Adipocyte (in vitro differentiated cells): ENCODE measurements at regions not wholly inside any gene's neighbourhood (a gene's known extent, or its start where the extent isn't known, plus 50 kb on each side); places are given as distances from the start of the nearest gene placed in this dataset.

Experiments used
- DNase-seq: peaks from one replicate; pipeline ENCODE4 v3.0.0-alpha.2; 2015; ENCODE audit warnings: low read depth
- H3K27me3 ChIP-seq: replicated peaks from 2 replicates; pipeline ENCODE4 v1.7.0; 2013; ENCODE audit warnings: mild to moderate bottlenecking, low read length, moderate library complexity; ENCODE audit not compliant: control insufficient read depth, insufficient read depth
- H3K36me3 ChIP-seq: 2 replicates; pipeline ENCODE4 v1.7.0; 2013; ENCODE audit warnings: low read length, mild to moderate bottlenecking, moderate library complexity; ENCODE audit not compliant: control insufficient read depth, insufficient read depth, severe bottlenecking
- H3K4me1 ChIP-seq: 2 replicates; pipeline ENCODE4 v1.7.0; 2013; ENCODE audit warnings: mild to moderate bottlenecking, low read length, moderate library complexity; ENCODE audit not compliant: control insufficient read depth, insufficient read depth
- H3K4me3 ChIP-seq: 2 replicates; pipeline ENCODE4 v1.7.0; 2013; ENCODE audit warnings: mild to moderate bottlenecking, low read length, moderate library complexity
- H3K9ac ChIP-seq: 2 replicates; pipeline ENCODE4 v1.7.0; 2013; ENCODE audit warnings: mild to moderate bottlenecking, low read length, moderate library complexity
- H3K9me3 ChIP-seq: 2 replicates; pipeline ENCODE4 v1.7.0; 2013; ENCODE audit warnings: mild to moderate bottlenecking, low read length, moderate library complexity; ENCODE audit not compliant: control insufficient read depth

- H3K27me3 ChIP-seq = peaks cover 25% of the 10 kb centered on the region
- no peaks in the 10 kb centered on the region for H3K4me1 ChIP-seq
- no peak overlapping the region for H3K4me3 ChIP-seq
- no peak for DNase-seq
- no peaks in the 10 kb centered on the region for H3K36me3 ChIP-seq
- no peak overlapping the region for H3K9ac ChIP-seq
- H3K9me3 ChIP-seq = peaks cover 22% of the 10 kb centered on the region
Measured at GRCh38 chr6:170069611-170070010, 221.3 kb downstream of the DLL1 start.

GRCh38 chr6:170068496-170068895 is 222.4 kb downstream of the DLL1 start:
- H3K9ac ChIP-seq = no peak overlapping the region
- DNase-seq = no peak
- peaks cover 22% of the 10 kb centered on the region for H3K9me3 ChIP-seq
- H3K4me3 ChIP-seq = no peak overlapping the region
- no peaks in the 10 kb centered on the region for H3K36me3 ChIP-seq
- H3K4me1 ChIP-seq = no peaks in the 10 kb centered on the region
- peaks cover 30% of the 10 kb centered on the region for H3K27me3 ChIP-seq

- H3K27me3 ChIP-seq = peaks cover 30% of the 10 kb centered on the region
- no peaks in the 10 kb centered on the region for H3K4me1 ChIP-seq
- H3K9me3 ChIP-seq = peaks cover 22% of the 10 kb centered on the region
- H3K36me3 ChIP-seq = no peaks in the 10 kb centered on the region
- no peak overlapping the region for H3K4me3 ChIP-seq
- no peak for DNase-seq
- no peak overlapping the region for H3K9ac ChIP-seq
Measured at GRCh38 chr6:170067923-170068360, 222.9 kb downstream of the DLL1 start.

DNA sequence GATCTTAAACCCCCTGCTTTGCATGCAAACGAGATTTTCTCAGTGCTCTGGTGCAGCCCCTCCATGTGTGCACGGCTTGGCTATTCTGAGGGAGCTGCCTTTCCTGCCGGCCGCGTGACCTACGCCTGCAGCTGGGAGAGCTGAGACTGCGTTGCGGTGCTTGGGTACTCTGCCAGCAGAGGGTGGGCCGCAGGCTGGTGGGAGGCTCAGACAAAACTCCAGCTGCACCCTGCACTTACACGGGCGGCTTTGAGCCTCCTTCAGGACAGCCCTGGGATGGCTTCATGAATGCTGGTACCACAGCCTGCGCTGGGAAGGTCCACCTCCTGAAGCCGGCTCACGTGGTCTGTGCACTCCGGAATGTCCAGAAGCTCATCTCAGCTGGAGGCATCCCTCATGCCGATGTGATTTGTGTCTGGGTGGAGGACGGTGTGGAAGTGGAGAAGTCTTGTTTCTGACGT is 223.7 kb downstream of the DLL1 start:
- no peak overlapping the region for H3K9ac ChIP-seq
- H3K9me3 ChIP-seq = peaks cover 22% of the 10 kb centered on the region
- no peak for DNase-seq

GRCh38 chr6:170066679-170067078 is 224.2 kb downstream of the DLL1 start:
- DNase-seq = no peak
- Histone ChIP-seq H3K9ac (no peak overlapping the region), H3K27me3 (peaks cover 26% of the 10 kb centered on the region), H3K9me3 (peaks cover 17% of the 10 kb centered on the region), H3K4me3 (no peak overlapping the region), H3K36me3 (no peaks in the 10 kb centered on the region), H3K4me1 (no peaks in the 10 kb centered on the region)

More for the DNA sequence above, 223.7 kb downstream of the DLL1 start:
- Histone ChIP-seq H3K36me3 (no peaks in the 10 kb centered on the region), H3K27me3 (peaks cover 29% of the 10 kb centered on the region), H3K4me1 (no peaks in the 10 kb centered on the region), H3K4me3 (no peak overlapping the region)

DNA sequence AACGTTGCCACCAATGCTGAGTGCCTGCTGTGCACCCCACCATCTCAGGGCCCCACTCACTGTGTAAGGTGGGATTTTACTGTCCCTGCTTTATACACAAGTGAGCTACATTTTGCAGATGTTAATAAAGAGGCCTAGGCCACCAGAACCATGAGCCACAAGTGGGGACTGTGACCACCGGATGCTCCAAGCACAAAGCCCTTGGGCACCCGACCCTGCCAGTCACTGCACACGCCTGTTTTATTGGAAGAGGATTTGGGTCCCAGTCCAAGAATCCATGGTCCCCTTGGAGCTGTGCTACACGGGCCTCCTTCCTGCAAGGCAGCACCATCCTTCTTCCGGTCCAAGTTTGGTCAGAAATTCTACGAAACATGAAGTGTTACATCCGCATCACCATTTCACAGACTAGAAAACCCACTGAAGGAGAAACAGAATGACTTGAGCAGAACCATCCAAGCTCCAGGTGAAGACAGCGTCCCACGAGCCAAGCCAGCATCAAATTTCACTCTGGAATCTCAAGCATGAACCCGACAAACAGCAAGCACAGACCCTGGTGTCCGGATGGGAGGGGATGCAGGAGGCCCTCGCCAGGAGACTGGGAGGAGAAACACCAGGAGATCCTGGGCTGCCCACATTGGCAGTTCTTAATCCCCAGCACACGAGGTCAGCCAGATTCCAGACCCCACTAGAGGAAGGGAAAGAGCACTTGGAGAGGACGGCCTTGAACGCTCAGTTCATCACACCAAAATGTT is 226.9 kb downstream of the DLL1 start:
- H3K4me3 ChIP-seq = no peak overlapping the region
- no peaks in the 10 kb centered on the region for H3K4me1 ChIP-seq
- DNase-seq = no peak

GRCh38 chr6:170063431-170063830 is 227.4 kb downstream of the DLL1 start:
- Histone ChIP-seq H3K4me3 (no peak overlapping the region), H3K36me3 (no peaks in the 10 kb centered on the region), H3K9me3 (no peaks in the 10 kb centered on the region), H3K9ac (no peak overlapping the region), H3K27me3 (peaks cover 21% of the 10 kb centered on the region), H3K4me1 (no peaks in the 10 kb centered on the region)
- no peak for DNase-seq

More for the DNA sequence above, 226.9 kb downstream of the DLL1 start:
- no peaks in the 10 kb centered on the region for H3K9me3 ChIP-seq
- no peak overlapping the region for H3K9ac ChIP-seq
- H3K27me3 ChIP-seq = peaks cover 26% of the 10 kb centered on the region
- no peaks in the 10 kb centered on the region for H3K36me3 ChIP-seq

- no peaks in the 10 kb centered on the region for H3K4me1 ChIP-seq
- H3K36me3 ChIP-seq = no peaks in the 10 kb centered on the region
- no peak overlapping the region for H3K9ac ChIP-seq
- no peaks in the 10 kb centered on the region for H3K9me3 ChIP-seq
- DNase-seq = no peak
- H3K27me3 ChIP-seq = peaks cover 16% of the 10 kb centered on the region
- H3K4me3 ChIP-seq = no peak overlapping the region
Measured at GRCh38 chr6:170062915-170063241, 228.0 kb downstream of the DLL1 start.

- Histone ChIP-seq H3K9ac (no peak overlapping the region), H3K36me3 (no peaks in the 10 kb centered on the region), H3K4me1 (no peaks in the 10 kb centered on the region), H3K9me3 (no peaks in the 10 kb centered on the region), H3K27me3 (peaks cover 12% of the 10 kb centered on the region), H3K4me3 (no peak overlapping the region)
- DNase-seq = no peak
Measured at GRCh38 chr6:170062209-170062914, 228.5 kb downstream of the DLL1 start.

DNA sequence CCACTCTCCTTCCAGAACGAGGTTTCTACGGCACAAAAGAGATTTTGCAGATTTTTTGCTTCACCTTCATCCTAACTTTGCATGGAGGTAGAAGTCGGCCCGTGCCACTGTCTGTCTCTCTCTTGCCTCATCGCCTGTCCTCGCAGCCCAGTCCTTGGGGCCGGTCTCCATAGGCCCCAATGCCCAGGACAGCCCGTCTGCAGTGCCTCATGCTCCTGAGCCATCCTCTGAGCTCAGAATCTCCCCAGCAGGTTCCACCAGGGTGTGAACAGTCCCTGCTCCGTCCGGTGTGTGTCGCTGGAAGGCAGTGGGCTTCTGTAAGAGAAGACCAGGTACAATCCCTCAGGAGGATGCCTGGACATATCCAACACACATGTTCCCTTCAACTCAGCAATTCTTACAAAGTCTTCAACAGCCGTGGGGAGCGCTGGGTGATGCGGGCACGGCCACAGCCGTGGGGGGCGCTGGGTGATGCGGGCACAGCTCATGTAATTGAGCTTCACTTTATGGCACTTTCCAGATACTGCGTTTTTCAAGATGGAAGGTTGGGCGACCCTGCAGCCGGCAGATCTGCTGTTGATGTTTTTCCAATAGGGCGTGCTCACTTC is 231.9 kb downstream of the DLL1 start:
- H3K9ac ChIP-seq = no peak overlapping the region
- H3K36me3 ChIP-seq = no peaks in the 10 kb centered on the region
- DNase-seq = no peak

More for the DNA sequence above, 231.9 kb downstream of the DLL1 start:
- Histone ChIP-seq H3K9me3 (no peaks in the 10 kb centered on the region), H3K4me1 (no peaks in the 10 kb centered on the region), H3K27me3 (peaks cover 2% of the 10 kb centered on the region), H3K4me3 (no peak overlapping the region)
